Lower leg skin (tissue), 3 donors: ENCODE measurements at regions not wholly inside any gene's neighbourhood (a gene's known extent, or its start where the extent isn't known, plus 50 kb on each side); places are given as distances from the start of the nearest gene placed in this dataset.

Experiments
- CTCF ChIP-seq, 3 donors: fragments of 450-650 bp; IDR thresholded peaks; one replicate each; pipeline ENCODE4 v1.5.1; 2016; ENCODE audit warnings: antibody characterized with exemption in 3 of 3, mild to moderate bottlenecking in 3 of 3, moderate library complexity in 2 of 3
- POLR2A ChIP-seq, 2 donors: fragments of 450-650 bp; IDR thresholded peaks; one replicate each; pipeline ENCODE4 v1.6.1; 2016 to 2017; ENCODE audit warnings: antibody characterized with exemption in 2 of 2, mild to moderate bottlenecking in 1 of 2, moderate library complexity in 1 of 2

GRCh38 chr21:14842601-14843000 is 222.2 kb downstream of the NRIP1 start:
- TF ChIP-seq CTCF (IDR thresholded peaks at IDR 0.05) (no peak), POLR2A (IDR thresholded peaks at IDR 0.05) (no peak)
